Breast epithelium (tissue), 3 donors: ENCODE measurements at regions not wholly inside any gene's neighbourhood (a gene's known extent, or its start where the extent isn't known, plus 50 kb on each side); places are given as distances from the start of the nearest gene placed in this dataset.

Experiments
- POLR2A ChIP-seq: fragments of 450-650 bp; IDR thresholded peaks from one replicate; pipeline ENCODE4 v1.6.1; 2016; ENCODE audit warnings: antibody characterized with exemption, mild to moderate bottlenecking, moderate library complexity
- POLR2AphosphoS5 ChIP-seq, 3 donors: sonication (generic); formaldehyde crosslinking; IDR thresholded peaks; one replicate each; pipeline ENCODE4 v1.6.1; 2017; ENCODE audit warnings: antibody characterized with exemption in 3 of 3
- TF ChIP-seq, protein P1 (sequence below), 3 donors: fragments of 450-650 bp; IDR thresholded peaks; one replicate each; pipeline ENCODE4 v1.5.1; 2016 to 2017; ENCODE audit warnings: antibody characterized with exemption in 3 of 3, mild to moderate bottlenecking in 3 of 3, moderate library complexity in 3 of 3

DNA sequence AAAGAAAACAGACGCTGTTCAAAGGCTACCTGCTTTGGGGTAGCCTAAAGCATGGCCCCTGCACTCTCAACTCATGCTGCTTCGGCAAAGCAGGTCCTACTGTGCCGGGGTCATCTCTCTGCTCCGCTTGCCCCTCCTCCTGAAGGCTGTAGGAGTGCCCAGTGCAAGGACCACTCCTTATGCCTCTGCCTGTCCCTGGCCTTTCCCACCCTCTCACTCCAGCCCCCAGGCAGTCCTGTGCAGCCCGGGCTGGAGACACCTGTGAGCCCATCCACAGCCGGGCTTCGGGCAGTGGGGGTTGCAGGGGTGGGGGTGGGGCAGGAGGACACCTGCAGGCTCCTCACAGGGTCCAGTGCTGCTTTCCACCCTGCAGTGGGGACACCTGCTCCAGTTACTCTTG is 69.1 kb downstream of the ACKR3 start:
- TF ChIP-seq, protein P1, sequence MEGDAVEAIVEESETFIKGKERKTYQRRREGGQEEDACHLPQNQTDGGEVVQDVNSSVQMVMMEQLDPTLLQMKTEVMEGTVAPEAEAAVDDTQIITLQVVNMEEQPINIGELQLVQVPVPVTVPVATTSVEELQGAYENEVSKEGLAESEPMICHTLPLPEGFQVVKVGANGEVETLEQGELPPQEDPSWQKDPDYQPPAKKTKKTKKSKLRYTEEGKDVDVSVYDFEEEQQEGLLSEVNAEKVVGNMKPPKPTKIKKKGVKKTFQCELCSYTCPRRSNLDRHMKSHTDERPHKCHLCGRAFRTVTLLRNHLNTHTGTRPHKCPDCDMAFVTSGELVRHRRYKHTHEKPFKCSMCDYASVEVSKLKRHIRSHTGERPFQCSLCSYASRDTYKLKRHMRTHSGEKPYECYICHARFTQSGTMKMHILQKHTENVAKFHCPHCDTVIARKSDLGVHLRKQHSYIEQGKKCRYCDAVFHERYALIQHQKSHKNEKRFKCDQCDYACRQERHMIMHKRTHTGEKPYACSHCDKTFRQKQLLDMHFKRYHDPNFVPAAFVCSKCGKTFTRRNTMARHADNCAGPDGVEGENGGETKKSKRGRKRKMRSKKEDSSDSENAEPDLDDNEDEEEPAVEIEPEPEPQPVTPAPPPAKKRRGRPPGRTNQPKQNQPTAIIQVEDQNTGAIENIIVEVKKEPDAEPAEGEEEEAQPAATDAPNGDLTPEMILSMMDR (IDR thresholded peaks at IDR 0.05): no peak
- TF ChIP-seq POLR2A (no peak), POLR2AphosphoS5 (IDR thresholded peaks at IDR 0.05) (no peak)
